ENCODE measurements at regions not wholly inside any gene's neighbourhood (a gene's known extent, or its start where the extent isn't known, plus 50 kb on each side); places are given as distances from the start of the nearest gene placed in this dataset.

DNA sequence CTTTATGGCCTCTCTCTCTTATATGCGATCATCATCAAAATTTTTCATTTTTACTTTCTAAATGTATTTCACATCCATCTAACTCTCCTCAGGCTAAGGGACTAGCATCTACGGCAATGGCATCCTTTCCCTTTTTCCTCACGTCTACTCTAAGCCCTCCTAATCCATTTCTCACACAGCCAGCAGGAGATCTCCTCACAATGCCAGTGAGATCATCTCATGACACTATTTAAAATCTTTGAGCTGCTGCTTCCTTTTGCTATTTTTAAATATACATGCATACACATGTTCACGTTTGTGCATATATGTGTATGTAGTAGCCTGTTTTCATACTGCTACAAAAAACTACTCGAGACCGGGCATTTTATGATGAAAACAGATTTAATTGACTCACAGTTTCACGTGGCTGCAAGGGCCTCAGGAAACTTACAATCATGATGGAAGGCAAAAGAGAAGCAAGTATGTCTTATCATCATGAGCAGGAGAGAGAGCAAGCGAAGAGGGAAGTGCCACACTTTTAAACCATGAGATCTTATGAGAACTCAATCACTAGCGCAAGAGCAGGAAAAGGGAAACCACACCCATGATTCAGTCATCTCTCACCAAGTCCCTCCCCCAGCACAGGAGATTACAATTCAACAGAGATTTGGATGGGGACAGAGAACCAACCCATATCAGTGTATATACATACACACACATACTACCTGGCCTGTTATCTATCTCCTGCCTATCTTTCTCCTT lies 599.2 kb upstream of the ROBO1 start:
- TF ChIP-seq, protein P1, sequence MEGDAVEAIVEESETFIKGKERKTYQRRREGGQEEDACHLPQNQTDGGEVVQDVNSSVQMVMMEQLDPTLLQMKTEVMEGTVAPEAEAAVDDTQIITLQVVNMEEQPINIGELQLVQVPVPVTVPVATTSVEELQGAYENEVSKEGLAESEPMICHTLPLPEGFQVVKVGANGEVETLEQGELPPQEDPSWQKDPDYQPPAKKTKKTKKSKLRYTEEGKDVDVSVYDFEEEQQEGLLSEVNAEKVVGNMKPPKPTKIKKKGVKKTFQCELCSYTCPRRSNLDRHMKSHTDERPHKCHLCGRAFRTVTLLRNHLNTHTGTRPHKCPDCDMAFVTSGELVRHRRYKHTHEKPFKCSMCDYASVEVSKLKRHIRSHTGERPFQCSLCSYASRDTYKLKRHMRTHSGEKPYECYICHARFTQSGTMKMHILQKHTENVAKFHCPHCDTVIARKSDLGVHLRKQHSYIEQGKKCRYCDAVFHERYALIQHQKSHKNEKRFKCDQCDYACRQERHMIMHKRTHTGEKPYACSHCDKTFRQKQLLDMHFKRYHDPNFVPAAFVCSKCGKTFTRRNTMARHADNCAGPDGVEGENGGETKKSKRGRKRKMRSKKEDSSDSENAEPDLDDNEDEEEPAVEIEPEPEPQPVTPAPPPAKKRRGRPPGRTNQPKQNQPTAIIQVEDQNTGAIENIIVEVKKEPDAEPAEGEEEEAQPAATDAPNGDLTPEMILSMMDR (conservative IDR thresholded peaks at IDR 0.05; ENCODE audit: low read length) = no peak
- no peak for TF ChIP-seq EZH2phosphoT487 (IDR thresholded peaks at IDR 0.05; ENCODE audit: borderline replicate concordance, low read depth, low read length)
